Parathyroid adenoma (tissue), 2 donors: ENCODE measurements at regions not wholly inside any gene's neighbourhood (a gene's known extent, or its start where the extent isn't known, plus 50 kb on each side); places are given as distances from the start of the nearest gene placed in this dataset.
"Not testable (repeated sequence)": the region's sequence is repeated elsewhere in the genome, so short reads cannot be mapped to it uniquely, and the experiment has no call there.

Experiments used
- H2AFZ ChIP-seq: fragments of 300-600 bp; sonication (generic); one replicate; pipeline ENCODE4 v1.7.0; 2017; ENCODE audit warnings: antibody characterized with exemption, mild to moderate bottlenecking
- H3K27ac ChIP-seq: fragments of 300-600 bp; sonication (generic); one replicate; pipeline ENCODE4 v1.7.0; 2017
- H3K27me3 ChIP-seq: fragments of 300-600 bp; sonication (generic); one replicate; pipeline ENCODE4 v1.7.0; 2017; ENCODE audit warnings: low read length; ENCODE audit not compliant: control insufficient read depth, insufficient read depth
- H3K36me3 ChIP-seq: fragments of 300-600 bp; sonication (generic); one replicate; pipeline ENCODE4 v1.7.0; 2017; ENCODE audit warnings: low read length; ENCODE audit not compliant: control insufficient read depth, insufficient read depth
- H3K4me1 ChIP-seq: fragments of 300-600 bp; sonication (generic); one replicate; pipeline ENCODE4 v1.7.0; 2017; ENCODE audit warnings: control low read depth
- H3K4me2 ChIP-seq: fragments of 300-600 bp; sonication (generic); one replicate; pipeline ENCODE4 v1.7.0; 2017; ENCODE audit warnings: low read length
- H3K4me3 ChIP-seq: fragments of 300-600 bp; sonication (generic); one replicate; pipeline ENCODE4 v1.7.0; 2017; ENCODE audit warnings: low read depth, low read length
- H3K79me2 ChIP-seq: fragments of 300-600 bp; sonication (generic); one replicate; pipeline ENCODE4 v1.7.0; 2017; ENCODE audit warnings: control low read depth
- H3K9ac ChIP-seq: fragments of 300-600 bp; sonication (generic); one replicate; pipeline ENCODE4 v1.7.0; 2017; ENCODE audit warnings: mild to moderate bottlenecking
- H3K9me3 ChIP-seq: fragments of 300-600 bp; sonication (generic); one replicate; pipeline ENCODE4 v1.7.0; 2017; ENCODE audit warnings: low read length; ENCODE audit not compliant: control insufficient read depth
- TF ChIP-seq, protein P1 (sequence below): fragments of 300-600 bp; sonication (generic); IDR thresholded peaks from one replicate; pipeline ENCODE4 v1.7.0; 2017; ENCODE audit warnings: antibody characterized with exemption, mild to moderate bottlenecking
- donor health status: primary hyperparathyroidism.

- H2AFZ ChIP-seq: no peak overlapping the region
- H3K27me3 ChIP-seq: no peaks in the 10 kb centered on the region
- H3K4me1 ChIP-seq: no peaks in the 10 kb centered on the region
- H3K79me2 ChIP-seq: no peaks in the 10 kb centered on the region
- TF ChIP-seq, protein P1, sequence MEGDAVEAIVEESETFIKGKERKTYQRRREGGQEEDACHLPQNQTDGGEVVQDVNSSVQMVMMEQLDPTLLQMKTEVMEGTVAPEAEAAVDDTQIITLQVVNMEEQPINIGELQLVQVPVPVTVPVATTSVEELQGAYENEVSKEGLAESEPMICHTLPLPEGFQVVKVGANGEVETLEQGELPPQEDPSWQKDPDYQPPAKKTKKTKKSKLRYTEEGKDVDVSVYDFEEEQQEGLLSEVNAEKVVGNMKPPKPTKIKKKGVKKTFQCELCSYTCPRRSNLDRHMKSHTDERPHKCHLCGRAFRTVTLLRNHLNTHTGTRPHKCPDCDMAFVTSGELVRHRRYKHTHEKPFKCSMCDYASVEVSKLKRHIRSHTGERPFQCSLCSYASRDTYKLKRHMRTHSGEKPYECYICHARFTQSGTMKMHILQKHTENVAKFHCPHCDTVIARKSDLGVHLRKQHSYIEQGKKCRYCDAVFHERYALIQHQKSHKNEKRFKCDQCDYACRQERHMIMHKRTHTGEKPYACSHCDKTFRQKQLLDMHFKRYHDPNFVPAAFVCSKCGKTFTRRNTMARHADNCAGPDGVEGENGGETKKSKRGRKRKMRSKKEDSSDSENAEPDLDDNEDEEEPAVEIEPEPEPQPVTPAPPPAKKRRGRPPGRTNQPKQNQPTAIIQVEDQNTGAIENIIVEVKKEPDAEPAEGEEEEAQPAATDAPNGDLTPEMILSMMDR: no peak
- no peaks in the 10 kb centered on the region for H3K9me3 ChIP-seq
- no peak overlapping the region for H3K4me3 ChIP-seq
- no peak overlapping the region for H3K4me2 ChIP-seq
- no peak overlapping the region for H3K27ac ChIP-seq
- H3K36me3 ChIP-seq: no peaks in the 10 kb centered on the region
- no peak overlapping the region for H3K9ac ChIP-seq
Measured at GRCh38 chr14:40010961-40011360, 578.7 kb upstream of the FBXO33 start.

DNA sequence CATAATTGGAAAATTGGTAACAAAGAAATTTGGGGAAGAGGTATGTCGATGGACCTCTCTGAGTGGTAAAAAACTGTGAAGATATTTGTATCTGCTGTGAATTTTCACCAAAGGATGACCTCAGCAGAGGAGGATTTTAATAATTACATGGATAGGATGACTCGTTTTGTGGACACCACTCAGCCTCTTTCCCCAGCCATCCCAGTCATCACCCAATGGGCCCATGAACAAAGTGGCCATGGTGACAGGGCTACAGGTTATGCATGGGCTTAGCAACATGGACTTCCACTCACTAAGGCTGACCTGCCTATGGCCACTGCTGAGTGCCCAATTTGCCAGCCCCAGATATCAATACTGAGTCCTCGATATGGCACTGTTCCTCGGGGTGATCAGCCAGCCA is 577.5 kb upstream of the FBXO33 start:
- Histone ChIP-seq H3K27ac (no peak overlapping the region), H3K4me3 (no peak overlapping the region), H3K27me3 (no peaks in the 10 kb centered on the region), H3K9ac (no peak overlapping the region), H2AFZ (no peak overlapping the region), H3K79me2 (no peaks in the 10 kb centered on the region), H3K4me2 (no peak overlapping the region), H3K36me3 (no peaks in the 10 kb centered on the region), H3K9me3 (no peaks in the 10 kb centered on the region), H3K4me1 (no peaks in the 10 kb centered on the region)
- TF ChIP-seq, protein P1: no peak

- H2AFZ ChIP-seq, H3K27me3 ChIP-seq, H3K4me3 ChIP-seq, H3K79me2 ChIP-seq, H3K27ac ChIP-seq, H3K4me1 ChIP-seq, H3K9ac ChIP-seq, H3K4me2 ChIP-seq, H3K36me3 ChIP-seq, H3K9me3 ChIP-seq: not testable (repeated sequence)
Measured at GRCh38 chr14:40008345-40008744, 576.1 kb upstream of the FBXO33 start.

GRCh38 chr14:40004871-40005500 is 572.8 kb upstream of the FBXO33 start:
- Histone ChIP-seq H3K4me3 (no peak overlapping the region), H3K79me2 (no peaks in the 10 kb centered on the region), H3K9ac (no peak overlapping the region), H3K4me2 (no peak overlapping the region), H3K36me3 (no peaks in the 10 kb centered on the region), H3K4me1 (no peaks in the 10 kb centered on the region), H2AFZ (no peak overlapping the region), H3K9me3 (no peaks in the 10 kb centered on the region), H3K27me3 (no peaks in the 10 kb centered on the region), H3K27ac (no peak overlapping the region)
- TF ChIP-seq, protein P1: no peak

GRCh38 chr14:40003773-40004172 is 571.5 kb upstream of the FBXO33 start:
- Histone ChIP-seq H3K9ac (no peak overlapping the region), H3K36me3 (no peaks in the 10 kb centered on the region), H3K27me3 (no peaks in the 10 kb centered on the region), H3K9me3 (no peaks in the 10 kb centered on the region), H3K4me3 (no peak overlapping the region), H3K79me2 (no peaks in the 10 kb centered on the region), H3K27ac (no peak overlapping the region), H3K4me2 (no peak overlapping the region), H2AFZ (no peak overlapping the region), H3K4me1 (no peaks in the 10 kb centered on the region)
- TF ChIP-seq, protein P1: no peak
